ENCODE measurements at regions not wholly inside any gene's neighbourhood (a gene's known extent, or its start where the extent isn't known, plus 50 kb on each side); places are given as distances from the start of the nearest gene placed in this dataset.
"Not testable (repeated sequence)": the region's sequence is repeated elsewhere in the genome, so short reads cannot be mapped to it uniquely, and the experiment has no call there.

DNA sequence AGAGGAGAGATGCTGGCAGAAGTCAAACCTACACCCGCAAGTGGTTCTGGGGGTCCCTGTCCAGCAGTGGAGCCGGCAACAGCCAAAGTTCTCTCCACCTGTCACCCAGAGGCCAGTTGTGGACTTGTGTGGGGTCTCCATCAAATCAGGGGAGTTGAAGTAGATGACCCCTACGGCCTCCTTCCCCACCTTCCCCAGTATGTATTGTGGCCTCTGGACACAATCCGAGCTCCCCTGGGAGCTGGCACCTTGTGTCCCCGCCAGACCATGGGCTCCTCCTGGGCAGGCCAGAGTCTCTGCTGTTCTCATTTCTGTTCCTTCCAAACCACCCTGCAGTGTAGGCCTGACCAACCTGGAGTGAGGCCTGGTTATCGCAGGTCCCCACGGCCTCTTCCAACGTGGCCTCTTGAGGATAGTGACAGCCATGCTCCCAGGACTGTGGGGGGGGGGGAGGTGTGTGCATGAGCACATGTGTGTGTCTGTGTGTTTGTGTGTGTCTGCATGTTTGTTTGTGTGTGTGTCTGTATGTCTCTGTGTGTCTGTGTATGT is 246.4 kb downstream of the MATN1 start:
- no peak for DNase-seq

DNA sequence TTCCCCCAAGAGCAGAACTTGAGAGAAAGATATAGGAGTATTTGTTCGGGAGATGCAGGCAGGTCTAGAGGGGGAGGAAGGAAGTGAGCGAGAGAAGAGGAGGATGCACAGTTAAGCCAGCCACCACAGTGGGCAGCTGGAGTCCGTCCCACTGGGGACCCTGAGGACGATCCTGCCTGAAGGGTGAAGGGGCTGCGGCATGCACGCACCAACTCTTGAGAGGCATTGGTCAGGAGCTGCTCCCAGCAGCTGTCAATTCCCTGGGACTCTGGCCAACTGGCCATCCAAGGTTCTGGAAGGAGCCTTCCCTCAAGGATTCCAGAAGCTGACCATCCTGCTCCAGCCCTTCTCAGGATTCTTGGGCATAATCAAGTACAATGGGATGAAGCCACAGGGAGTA is 246.9 kb downstream of the MATN1 start:
- no peak for DNase-seq

DNA sequence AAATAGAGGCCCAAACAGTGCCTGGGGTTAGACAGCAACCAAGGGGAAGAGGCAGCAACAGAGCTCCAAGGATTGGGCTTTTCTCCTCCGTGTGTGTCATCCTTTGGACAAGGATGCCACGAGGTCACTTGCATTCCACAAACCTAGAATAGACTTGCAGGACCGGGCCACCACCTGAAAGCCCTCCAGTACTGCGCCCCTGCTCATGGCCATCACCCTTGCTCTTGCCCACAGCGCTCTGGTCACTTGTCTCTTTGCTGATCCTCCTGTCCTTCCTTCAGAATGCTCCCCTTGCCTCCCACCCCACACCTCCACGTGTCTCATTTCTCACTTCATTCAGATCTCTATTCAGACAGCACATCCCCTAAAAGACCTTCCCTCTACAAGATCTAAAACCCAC is 247.4 kb downstream of the MATN1 start:
- no peak for DNase-seq

DNA sequence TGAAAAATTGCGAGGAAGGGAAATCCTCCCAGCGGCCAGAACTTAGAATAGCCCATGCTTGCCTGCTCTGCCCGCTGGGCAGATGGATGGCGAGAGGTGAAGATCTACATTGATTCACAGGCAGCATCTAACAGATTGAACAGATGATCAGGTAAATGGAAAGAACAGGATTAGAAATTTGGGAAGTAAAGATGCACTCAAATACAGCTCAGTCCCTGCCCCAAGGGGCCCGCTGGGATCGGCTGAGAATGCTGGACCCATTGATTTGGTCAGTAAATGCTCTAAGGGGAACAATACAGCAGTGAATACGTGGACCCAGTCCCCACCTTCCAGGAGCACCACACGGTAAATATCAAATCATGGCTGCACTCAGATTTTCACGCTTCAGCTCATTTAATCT is 248.2 kb downstream of the MATN1 start:
- DNase-seq = no peak

DNA sequence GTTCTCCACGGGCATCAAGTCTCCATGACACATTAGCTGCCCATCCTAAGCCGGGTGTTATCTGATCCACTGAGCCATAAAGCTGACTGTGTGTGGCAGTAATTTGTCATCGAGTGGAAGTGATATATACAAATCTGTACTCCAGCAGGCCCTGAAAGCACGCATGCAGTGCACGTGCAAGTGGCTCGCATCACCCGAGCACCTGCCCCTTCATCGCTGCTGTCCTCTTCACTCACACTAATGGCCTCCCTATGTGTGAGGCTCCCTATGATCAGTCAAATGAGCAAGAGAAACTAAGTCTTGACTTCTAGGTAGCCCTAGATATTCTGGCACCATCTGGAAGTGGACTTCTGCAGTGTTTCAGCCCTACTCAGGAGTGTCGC is 248.6 kb downstream of the MATN1 start:
- no peak for DNase-seq

DNA sequence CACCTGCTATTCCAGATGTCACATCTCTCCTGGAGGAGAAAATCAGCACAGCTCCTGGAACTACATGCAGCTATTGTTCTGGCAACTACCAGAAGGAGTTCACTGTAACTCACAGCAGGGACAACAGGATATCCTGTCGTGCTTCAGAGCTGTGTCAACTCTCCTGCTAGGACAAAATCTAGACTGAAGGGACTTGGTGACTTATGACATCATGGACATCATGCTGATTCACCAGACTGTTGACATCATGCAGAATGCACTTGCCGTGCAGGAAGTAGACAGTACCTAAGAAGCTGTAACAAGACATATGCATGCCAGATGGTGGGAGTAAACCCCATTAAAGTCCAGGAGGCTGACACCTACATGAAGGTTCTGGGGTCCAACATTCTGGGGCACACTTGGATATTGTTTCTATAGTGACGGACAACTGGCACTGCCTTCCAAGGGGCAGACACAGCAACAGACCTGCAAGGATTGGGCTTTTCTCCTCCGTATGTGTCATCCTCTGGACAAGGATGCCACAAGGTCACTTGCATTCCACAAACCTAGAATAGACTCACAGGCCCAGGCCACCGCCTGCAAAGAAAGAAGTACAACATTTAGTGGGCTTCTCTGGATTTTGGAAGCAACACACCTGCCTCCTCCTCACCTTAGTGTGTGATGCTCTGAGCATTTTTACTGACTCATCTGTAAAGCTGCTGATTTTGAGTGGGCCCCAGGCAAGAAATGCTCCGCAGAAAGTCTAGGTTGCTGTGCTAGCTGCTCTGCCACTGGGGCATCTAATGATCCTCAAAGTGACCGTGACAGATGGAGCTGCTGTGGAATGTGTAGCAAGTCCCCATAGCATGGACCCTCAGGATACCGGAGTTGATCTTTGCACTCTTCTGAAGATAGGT is 249.2 kb downstream of the MATN1 start:
- DNase-seq = no peak

DNA sequence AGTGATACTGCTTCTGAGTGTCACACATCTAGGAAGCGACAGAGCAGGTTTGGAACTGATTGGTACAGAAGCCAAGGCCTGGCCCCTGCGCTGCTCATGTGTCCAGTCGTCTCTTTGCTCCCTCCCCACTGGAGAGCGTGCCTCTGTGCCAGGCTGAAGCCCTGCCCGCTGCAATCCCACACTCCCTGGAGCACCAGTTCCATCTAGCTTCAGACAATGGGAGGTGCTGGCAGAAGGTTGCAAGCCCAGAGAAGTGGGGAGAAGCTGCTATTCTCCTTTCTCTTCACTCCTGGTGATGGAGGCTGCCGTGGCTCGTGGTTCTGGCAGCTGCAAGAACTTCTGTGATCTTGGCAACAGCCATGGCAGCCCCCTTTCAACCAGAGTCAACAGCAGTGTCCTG is 250.9 kb downstream of the MATN1 start:
- DNase-seq = no peak

DNA sequence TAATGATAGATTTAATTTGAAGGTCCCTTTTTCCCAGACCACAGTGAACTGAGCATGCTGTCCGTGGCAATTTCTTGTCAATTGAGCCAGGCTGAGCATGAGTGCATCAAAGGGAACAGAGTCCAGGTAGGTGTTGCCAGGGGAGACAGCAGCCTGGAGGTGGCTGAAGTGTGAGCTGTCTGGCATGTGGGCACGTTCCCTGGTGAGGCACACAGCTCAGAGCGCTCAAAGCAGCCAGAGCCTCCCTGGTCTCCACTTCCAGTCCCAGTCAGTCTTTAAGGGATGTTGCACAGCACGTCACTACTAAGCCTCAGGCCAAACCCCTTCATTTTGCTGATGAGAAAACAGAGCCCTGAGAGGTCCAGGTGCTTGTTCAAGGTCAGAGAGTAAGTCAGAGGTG is 251.4 kb downstream of the MATN1 start:
- DNase-seq = no peak

DNA sequence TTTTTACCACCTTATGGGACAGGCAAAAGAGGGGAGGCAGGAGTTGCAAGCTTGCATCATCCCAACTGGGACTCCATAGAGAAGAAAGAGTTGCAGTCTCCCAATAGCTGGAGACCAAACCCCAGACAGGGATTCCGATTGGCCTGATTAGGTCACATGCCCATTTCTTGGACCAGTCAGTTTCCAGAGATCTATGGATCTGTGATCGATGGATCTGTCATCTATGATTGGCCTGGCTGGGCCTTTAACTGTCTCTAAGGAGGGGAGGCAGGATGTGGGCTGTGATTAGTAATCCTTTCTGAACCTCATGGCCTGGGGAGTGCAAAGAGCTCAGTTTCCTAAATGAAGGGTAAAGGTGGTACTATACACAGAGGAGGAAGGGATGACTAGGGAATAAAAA is 252.1 kb downstream of the MATN1 start:
- no peak for DNase-seq

DNA sequence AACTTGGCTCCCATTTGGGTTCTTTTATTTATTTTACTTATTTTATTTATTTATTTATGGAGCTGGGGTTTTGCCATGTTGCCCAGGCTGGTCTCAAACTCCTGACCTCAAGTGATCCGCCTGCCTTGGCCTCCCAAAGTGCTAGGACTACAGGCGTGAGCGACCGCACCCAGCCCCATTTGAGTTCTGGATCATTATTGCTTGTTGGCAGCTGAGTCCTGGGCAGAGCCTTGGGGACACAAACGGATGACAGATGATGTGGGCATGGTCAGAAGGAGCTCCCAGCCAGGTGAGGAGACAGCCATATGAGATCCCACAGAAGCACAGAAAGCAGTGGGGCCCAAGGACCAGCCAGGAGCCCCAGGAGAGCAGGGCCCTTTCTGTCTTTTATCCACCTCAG is 254.0 kb downstream of the MATN1 start:
- no peak for DNase-seq

DNA sequence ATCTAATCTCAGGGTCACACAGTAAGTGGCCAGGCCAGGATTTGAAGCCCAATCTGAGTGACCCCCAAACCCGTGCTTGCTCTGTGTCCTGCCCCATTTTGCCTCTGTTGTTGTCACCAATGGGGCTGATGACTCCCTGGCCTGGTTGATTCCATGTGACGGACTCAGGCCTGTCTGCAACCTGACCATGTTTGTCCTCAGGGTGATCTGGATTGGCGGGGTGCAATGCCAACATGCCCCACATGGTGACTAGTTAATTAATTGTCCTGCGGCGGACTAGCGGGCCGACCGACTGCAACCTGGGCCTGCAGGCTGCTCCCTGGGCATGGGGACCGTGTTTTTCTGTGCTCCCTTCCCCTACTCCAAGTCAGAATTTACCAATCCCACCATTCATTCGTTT is 256.3 kb downstream of the MATN1 start:
- no peak for DNase-seq

DNA sequence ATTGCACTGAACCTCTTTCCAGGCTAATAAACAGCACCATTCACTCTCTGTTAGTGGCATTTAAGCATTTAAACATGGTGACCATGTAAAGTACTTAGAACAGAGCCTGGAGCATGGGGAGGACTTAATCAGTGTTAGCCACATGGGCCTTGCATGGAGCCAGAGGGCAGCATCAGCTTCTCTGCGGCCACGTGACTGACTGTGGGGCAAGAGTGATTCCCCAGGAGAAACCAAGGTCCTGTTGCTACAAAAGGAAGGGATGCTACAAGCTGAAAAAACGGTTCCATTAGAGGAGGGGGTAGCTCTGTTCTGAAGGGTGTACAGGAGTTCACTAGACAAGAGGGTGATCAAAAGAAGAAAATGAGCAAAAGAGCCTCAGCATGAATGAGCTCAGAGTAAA is 256.8 kb downstream of the MATN1 start:
- no peak for DNase-seq

DNA sequence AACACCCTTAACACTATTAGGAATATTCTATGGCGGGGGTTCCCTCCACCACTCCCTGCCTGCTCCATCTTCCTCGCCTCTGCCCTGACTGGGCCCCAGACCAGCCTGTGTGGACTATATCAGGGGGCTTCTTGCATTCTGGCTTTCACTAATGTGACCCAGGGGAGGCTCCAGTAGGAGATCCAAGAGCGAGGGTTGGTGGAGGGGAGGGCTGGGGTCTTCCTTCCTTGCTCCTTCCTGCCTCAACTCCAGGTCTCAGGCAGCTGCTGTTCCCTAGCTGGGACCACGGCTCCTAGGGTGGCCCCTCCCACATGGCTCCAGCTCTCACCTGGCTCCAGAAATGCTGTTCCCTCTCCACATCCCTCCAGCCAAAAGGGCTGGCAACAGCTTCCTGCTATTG is 257.4 kb downstream of the MATN1 start:
- no peak for DNase-seq

DNA sequence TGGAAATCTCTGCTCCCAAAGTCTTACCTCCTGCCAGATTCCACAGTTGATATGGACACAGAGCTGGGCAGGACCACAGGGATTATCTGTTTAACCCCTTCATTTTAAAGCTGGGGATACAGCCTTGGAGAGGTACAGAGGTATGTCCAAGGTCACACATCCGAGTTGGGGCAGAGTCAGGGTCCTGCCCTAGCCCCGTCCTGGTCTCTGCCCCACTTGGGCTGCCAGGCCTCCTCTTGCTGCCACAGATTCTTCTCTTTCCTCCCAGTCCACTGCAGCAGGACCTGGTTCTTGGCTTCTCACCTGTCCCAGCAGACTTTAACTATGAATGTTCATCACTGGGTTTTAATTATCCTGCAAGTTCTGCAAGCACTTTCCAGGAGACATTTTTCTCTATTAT is 258.3 kb downstream of the MATN1 start:
- no peak for DNase-seq

DNA sequence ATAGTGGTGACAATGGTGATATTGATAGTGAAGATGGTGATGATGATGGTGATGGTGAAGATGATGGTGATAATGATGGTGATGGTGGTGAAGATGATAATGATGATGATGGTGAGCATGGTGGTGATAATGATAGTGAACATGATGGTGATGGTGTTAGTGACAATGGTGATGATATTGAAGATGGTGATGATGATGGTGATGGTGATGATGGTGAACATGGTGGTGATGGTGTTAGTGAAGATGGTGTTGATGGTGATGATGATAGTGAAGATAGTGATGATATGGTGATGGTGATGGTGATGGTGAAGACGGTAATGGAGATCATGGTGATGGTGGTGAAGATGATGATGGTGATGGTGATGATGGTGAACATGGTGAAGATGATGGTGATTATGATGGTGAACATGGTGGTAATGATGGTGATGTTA is 259.2 kb downstream of the MATN1 start:
- no peak for DNase-seq

DNA sequence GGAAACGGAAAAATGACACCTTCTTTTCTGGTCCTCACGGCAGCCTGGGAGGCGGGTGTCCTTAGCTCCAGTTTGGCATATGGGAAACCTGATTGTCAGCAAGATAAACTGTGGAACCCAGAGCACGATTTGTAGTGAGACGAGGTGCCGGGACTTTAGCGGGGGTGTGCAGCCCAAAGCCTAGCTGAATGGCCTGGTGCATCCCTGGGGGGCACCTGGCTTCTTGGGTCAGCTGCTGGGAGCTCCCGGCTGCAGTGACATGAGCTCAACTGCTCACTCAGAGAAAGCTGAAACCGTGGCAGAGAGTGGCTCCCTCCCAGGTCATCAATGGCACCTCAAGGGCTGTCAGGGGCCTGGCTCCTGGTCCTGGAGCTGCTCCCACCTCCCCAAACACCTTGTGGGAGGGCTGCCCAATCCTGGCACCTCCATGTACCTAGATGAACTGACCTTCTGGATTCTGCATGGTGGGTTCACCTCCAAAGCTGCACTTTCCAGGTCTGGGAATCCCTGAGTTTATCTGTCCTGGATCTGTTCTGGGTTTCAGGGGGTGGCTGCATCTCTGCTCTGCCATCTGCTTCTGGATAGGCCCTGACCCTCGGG is 260.5 kb downstream of the MATN1 start:
- DNase-seq = no peak

DNA sequence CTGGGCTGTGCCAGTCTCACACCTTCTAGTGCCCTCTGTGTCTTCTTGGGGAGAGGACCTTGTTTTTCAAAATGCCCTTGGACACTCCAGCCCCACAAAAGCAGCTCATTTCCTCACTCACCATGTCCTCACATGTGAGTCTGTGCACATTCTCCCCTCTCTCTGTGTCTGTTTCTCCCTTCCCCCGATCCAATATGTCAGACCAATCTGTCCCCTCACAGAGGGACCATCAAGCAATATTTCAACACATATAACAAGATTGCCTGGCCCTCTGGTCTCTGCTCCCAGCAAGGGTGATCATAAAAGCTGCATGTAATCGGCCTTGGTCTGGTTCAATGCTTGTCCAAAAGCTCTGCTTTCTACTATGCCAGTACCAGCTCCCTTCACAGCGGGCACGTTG is 261.2 kb downstream of the MATN1 start:
- no peak for DNase-seq

DNA sequence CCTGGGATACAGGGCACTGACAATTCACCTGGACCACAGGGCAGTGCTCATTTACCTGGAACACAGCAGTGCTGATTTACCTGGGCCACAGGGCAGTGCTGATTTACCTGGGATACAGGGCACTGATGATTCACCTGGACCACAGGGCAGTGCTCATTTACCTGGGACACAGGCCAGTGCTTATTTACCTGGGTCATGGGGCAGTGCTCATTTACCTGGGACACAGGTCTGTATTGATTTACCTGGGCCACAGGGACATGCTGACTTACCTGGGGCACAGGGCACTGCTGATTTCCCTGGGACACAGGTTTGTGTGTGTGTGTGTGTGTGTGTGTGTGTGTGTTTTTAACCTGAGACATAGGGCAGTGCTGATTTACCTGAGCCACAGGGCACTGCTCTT is 261.7 kb downstream of the MATN1 start:
- no peak for DNase-seq

DNA sequence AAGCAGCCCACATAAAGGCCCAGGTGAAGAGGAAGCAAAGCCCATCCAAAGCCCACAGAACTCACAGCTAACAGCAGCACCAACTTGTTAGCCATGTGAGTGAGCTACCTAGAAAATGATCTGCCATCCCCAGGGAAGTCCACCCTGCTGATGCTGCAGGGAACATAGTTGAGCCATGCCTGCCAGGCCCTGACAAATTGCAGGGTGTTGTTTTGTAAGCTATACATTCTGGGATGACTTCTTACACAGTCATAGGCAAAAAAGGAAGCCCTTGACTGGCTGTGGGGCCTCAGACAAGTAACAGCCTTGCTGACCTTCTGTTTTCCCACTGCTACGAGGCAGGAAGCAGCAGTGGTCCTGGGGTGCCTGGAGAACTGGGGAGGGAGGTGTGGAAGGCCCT is 262.7 kb downstream of the MATN1 start:
- no peak for DNase-seq

DNA sequence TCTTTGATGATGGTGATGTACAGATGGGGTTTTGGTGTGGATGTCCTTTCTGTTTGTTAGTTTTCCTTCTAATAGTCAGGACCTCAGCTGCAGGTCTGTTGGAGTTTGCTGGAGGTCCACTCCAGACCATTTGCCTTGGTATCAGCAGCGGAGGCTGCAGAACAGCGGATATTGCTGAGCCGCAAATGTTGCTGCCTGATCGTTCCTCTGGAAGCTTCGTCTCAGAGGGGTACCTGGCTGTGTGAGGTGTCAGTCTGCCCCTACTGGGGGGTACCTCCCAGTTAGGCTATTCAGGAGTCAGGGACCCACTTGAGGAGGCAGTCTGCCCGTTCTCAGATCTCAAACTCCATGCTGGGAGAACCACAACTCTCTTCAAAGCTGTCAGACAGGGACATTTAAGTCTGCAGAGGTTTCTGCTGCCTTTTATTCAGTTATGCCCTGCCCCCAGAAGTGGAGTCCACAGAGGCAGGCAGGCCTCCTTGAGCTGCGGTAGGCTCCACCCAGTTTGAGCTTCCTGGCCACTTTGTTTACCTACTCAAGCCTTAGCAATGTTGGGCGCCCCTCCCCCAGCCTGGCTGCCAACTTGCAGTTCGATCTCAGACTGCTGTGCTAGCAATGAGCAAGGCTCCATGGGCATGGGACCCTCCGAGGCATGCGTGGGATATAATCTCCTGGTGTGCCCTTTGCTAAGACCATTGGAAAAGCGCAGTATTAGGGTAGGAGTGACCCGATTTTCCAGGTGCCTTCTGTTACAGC is 264.5 kb downstream of the MATN1 start:
- not testable (repeated sequence) for DNase-seq

DNA sequence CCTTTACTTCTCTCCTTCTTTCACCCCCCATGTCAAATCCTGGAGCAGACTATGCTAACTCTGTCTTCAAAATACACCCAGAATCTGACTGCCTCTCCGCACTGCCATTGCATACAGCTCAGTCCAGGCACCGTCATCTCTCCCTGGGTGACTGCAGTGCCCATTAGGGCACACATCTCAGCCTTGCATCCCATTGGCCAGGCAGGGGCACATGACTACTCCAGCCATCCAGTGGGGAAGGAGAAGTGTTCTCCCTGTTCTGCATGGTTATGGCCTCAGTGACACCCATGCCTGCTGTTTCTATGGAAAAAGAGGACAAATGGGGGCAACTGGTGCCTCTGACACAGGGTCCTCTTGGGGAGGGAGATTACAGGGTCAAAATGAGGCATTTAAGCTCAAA is 270.5 kb downstream of the MATN1 start:
- DNase-seq = no peak

DNA sequence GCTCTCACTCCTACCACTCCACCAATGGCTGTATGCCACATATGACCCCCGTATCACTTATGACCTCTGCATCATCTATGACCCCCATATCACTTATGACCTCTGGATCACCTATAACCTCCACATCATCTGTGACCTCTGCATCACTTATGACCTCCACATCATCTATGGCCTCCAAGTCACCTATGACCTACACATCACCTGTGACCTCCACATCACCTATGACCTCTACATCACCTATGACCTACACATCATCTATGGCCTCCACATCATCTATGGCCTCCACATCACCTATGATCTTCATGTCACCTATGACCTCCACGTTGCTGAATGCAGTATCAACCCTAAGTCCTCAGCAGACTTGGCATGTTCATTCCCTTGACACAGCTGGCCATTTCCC is 271.2 kb downstream of the MATN1 start:
- no peak for DNase-seq

DNA sequence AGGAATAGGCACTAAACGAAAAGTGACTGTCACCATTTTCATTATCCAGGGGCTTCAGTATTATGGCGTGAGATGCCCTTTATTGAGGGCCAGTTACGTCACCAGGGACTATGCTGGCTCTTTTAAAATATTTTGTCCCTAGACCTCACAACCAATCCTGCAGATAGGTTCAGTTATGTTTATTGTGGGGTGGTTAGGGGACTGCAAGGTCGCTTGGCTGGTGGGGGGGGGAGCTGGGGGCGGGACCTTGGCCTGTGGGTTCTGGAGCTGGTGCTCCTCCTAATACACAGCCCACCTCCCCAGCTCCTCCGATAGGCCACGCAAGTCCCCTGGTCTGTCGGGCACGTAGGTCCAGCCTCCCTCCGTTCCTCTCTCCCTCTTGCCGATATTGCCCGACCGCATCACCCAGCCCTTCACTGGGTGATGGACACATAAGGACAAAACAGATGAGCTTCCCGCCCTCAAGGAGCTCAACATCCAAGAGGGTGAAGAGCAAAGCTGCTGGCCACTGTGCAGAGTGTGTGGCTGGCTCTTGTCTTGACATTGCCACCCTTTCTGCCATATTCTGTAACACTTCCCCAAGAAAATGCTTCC is 271.8 kb downstream of the MATN1 start:
- no peak for DNase-seq
